C4-2B (cell line): ENCODE measurements at regions not wholly inside any gene's neighbourhood (a gene's known extent, or its start where the extent isn't known, plus 50 kb on each side); places are given as distances from the start of the nearest gene placed in this dataset.

Source experiments
- CTCF ChIP-seq: fragments of 450-650 bp; conservative IDR thresholded peaks from 2 replicates; pipeline ENCODE4 v1.5.1; 2017; ENCODE audit warnings: mild to moderate bottlenecking
- ZFX ChIP-seq: fragments of 450-650 bp; IDR thresholded peaks from 2 replicates; pipeline ENCODE4 v1.6.1; 2017

- TF ChIP-seq CTCF (no peak), ZFX (no peak)
Observed at GRCh38 chr2:224160917-224161316, 121.8 kb upstream of the SERPINE2 start.
